ENCODE measurements at regions not wholly inside any gene's neighbourhood (a gene's known extent, or its start where the extent isn't known, plus 50 kb on each side); places are given as distances from the start of the nearest gene placed in this dataset.

- TF ChIP-seq CTCF (IDR thresholded peaks at IDR 0.05; ENCODE audit: low read depth, low read length, missing input control), result no peak
- no peak for TF ChIP-seq YY1 (IDR thresholded peaks at IDR 0.05)
- TF ChIP-seq NR2F2 (IDR thresholded peaks at IDR 0.05), result no peak
- no peak for TF ChIP-seq HNF4A (conservative IDR thresholded peaks at IDR 0.05)
- TF ChIP-seq ATF3 (IDR thresholded peaks at IDR 0.05), result no peak
- no peak for TF ChIP-seq JUND (IDR thresholded peaks at IDR 0.05)
- TF ChIP-seq HNF4G (IDR thresholded peaks at IDR 0.05), result no peak
- TF ChIP-seq EGR1 (IDR thresholded peaks at IDR 0.05; ENCODE audit: low read depth in 2 of 2), result no peak
- no peak for TF ChIP-seq SP1 (IDR thresholded peaks at IDR 0.05)
- no peak for TF ChIP-seq FOXA1 (IDR thresholded peaks at IDR 0.05)
- no peak for TF ChIP-seq TAF1 (conservative IDR thresholded peaks at IDR 0.05)
- TF ChIP-seq RXRA (IDR thresholded peaks at IDR 0.05), result no peak
Measured at GRCh38 chr1:94719926-94720793, 100.0 kb upstream of the SLC44A3 start.

Measured in liver (tissue), 3 donors.